Middle frontal gyrus (tissue), 1 donor: ENCODE measurements at regions not wholly inside any gene's neighbourhood (a gene's known extent, or its start where the extent isn't known, plus 50 kb on each side); places are given as distances from the start of the nearest gene placed in this dataset.

Experiments used
- DNase-seq: peaks from one replicate; pipeline ENCODE4 v3.0.0-alpha.2; 2015; ENCODE audit warnings: low spot score; ENCODE audit errors: extremely low spot score

GRCh38 chr20:50389808-50390684, 120.1 kb upstream of the PTPN1 start:
- DNase-seq: no peak

GRCh38 chr20:50390685-50391443, 119.3 kb upstream of the PTPN1 start:
- DNase-seq: no peak

GRCh38 chr20:50391444-50392137, 118.6 kb upstream of the PTPN1 start:
- no peak for DNase-seq

- no peak for DNase-seq
Measured at GRCh38 chr20:50392138-50392866, 117.9 kb upstream of the PTPN1 start.

GRCh38 chr20:50393242-50393641, 116.9 kb upstream of the PTPN1 start:
- no peak for DNase-seq

GRCh38 chr20:50393990-50394561, 116.1 kb upstream of the PTPN1 start:
- DNase-seq: no peak

- no peak for DNase-seq
Measured at GRCh38 chr20:50394569-50394968, 115.6 kb upstream of the PTPN1 start.

GRCh38 chr20:50395251-50395729, 114.9 kb upstream of the PTPN1 start:
- no peak for DNase-seq

GRCh38 chr20:50395914-50396488, 114.2 kb upstream of the PTPN1 start:
- no peak for DNase-seq

GRCh38 chr20:50396623-50397022, 113.6 kb upstream of the PTPN1 start:
- DNase-seq: no peak

GRCh38 chr20:50397058-50397457, 113.1 kb upstream of the PTPN1 start:
- DNase-seq: no peak

GRCh38 chr20:50398064-50398463, 112.1 kb upstream of the PTPN1 start:
- no peak for DNase-seq

- no peak for DNase-seq
Measured at GRCh38 chr20:50398471-50398820, 111.7 kb upstream of the PTPN1 start.

GRCh38 chr20:50398821-50399554, 111.2 kb upstream of the PTPN1 start:
- DNase-seq: no peak

GRCh38 chr20:50399555-50399916, 110.6 kb upstream of the PTPN1 start:
- DNase-seq: no peak

- no peak for DNase-seq
Measured at GRCh38 chr20:50399917-50400704, 110.1 kb upstream of the PTPN1 start.

- DNase-seq: no peak
Measured at GRCh38 chr20:50400705-50401586, 109.2 kb upstream of the PTPN1 start.
